Prostate gland (tissue), 2 donors: ENCODE measurements at regions not wholly inside any gene's neighbourhood (a gene's known extent, or its start where the extent isn't known, plus 50 kb on each side); places are given as distances from the start of the nearest gene placed in this dataset.

Experiments
- CTCF ChIP-seq, 4 experiments: fragments of 200-600 bp in 2 of 4; fragments of 450-650 bp in 2 of 4; sonication (generic) in 2 of 4; IDR thresholded peaks; 1 replicate in 3 of 4; 2 replicates in 1 of 4; pipeline ENCODE4 v1.5.1; 2016 to 2019; ENCODE audit warnings: antibody characterized with exemption in 4 of 4, mild to moderate bottlenecking in 2 of 4, moderate library complexity in 2 of 4
- POLR2A ChIP-seq: fragments of 450-650 bp; IDR thresholded peaks from one replicate; pipeline ENCODE4 v1.6.1; 2016; ENCODE audit warnings: antibody characterized with exemption, mild to moderate bottlenecking

GRCh38 chr2:5042666-5043440 lies 649.3 kb upstream of the SOX11 start:
- TF ChIP-seq POLR2A (no peak), CTCF (IDR thresholded peaks at IDR 0.05) (no peak)
